ENCODE measurements at regions not wholly inside any gene's neighbourhood (a gene's known extent, or its start where the extent isn't known, plus 50 kb on each side); places are given as distances from the start of the nearest gene placed in this dataset.

DNA sequence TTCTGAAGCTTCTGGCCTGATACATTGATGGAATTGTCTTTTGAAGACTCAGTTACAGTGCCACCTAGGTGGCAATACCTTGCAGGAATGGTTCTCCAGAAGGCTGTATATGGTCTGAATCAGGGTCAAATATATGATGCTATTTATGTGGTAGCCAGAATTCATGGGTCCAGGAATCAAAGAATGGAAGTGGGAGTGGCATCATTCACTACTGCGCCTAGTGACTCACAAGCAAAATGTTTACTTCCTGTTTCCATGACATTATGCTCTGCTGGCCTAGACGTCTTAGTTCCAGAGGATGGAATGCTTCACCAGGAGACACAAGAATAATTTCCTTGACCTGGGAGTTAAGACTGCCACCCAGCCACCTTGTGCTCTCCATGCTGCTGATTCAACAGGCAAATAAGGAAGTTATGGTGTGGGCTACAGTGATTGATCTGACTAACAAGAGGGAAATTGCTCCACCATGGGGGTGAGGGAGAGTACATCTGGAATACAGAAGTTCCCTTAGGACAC lies 491.8 kb downstream of the ETS1 start:
- TF ChIP-seq, protein P1, sequence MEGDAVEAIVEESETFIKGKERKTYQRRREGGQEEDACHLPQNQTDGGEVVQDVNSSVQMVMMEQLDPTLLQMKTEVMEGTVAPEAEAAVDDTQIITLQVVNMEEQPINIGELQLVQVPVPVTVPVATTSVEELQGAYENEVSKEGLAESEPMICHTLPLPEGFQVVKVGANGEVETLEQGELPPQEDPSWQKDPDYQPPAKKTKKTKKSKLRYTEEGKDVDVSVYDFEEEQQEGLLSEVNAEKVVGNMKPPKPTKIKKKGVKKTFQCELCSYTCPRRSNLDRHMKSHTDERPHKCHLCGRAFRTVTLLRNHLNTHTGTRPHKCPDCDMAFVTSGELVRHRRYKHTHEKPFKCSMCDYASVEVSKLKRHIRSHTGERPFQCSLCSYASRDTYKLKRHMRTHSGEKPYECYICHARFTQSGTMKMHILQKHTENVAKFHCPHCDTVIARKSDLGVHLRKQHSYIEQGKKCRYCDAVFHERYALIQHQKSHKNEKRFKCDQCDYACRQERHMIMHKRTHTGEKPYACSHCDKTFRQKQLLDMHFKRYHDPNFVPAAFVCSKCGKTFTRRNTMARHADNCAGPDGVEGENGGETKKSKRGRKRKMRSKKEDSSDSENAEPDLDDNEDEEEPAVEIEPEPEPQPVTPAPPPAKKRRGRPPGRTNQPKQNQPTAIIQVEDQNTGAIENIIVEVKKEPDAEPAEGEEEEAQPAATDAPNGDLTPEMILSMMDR (conservative IDR thresholded peaks at IDR 0.05; ENCODE audit: low read length) = peak; percentile 62
- TF ChIP-seq EZH2phosphoT487 (IDR thresholded peaks at IDR 0.05; ENCODE audit: borderline replicate concordance, low read depth, low read length) = no peak
